Ishikawa (cell line): ENCODE measurements at regions not wholly inside any gene's neighbourhood (a gene's known extent, or its start where the extent isn't known, plus 50 kb on each side); places are given as distances from the start of the nearest gene placed in this dataset.

Experiments used
- CEBPB ChIP-seq: IDR thresholded peaks from 2 replicates; pipeline ENCODE4 v1.6.1; 2012
- EGR1 ChIP-seq: IDR thresholded peaks from 2 replicates; pipeline ENCODE4 v1.6.1; 2012
- EP300 ChIP-seq: IDR thresholded peaks from 2 replicates; pipeline ENCODE4 v1.6.1; 2012; ENCODE audit warnings: borderline replicate concordance
- FOXM1 ChIP-seq: IDR thresholded peaks from 2 replicates; pipeline ENCODE4 v1.6.1; 2012; ENCODE audit warnings: low read depth, borderline replicate concordance
- RAD21 ChIP-seq: IDR thresholded peaks from 2 replicates; pipeline ENCODE4 v1.6.1; 2012; ENCODE audit warnings: low read depth
- REST ChIP-seq: IDR thresholded peaks from 2 replicates; pipeline ENCODE4 v1.6.1; 2012; ENCODE audit warnings: low read depth, mild to moderate bottlenecking
- TAF1 ChIP-seq: IDR thresholded peaks from 2 replicates; pipeline ENCODE4 v1.6.1; 2012; ENCODE audit warnings: low read depth, mild to moderate bottlenecking
- TEAD4 ChIP-seq: IDR thresholded peaks from 2 replicates; pipeline ENCODE4 v1.6.1; 2012
- USF1 ChIP-seq: IDR thresholded peaks from 2 replicates; pipeline ENCODE4 v1.6.1; 2012
- YY1 ChIP-seq: IDR thresholded peaks from 2 replicates; pipeline ENCODE4 v1.6.1; 2012; ENCODE audit warnings: low read depth
- ZBTB7A ChIP-seq: IDR thresholded peaks from 2 replicates; pipeline ENCODE4 v1.6.1; 2012; ENCODE audit warnings: low read depth

- TF ChIP-seq TAF1: no peak
- TF ChIP-seq EP300: no peak
- no peak for TF ChIP-seq RAD21
- no peak for TF ChIP-seq REST
- TF ChIP-seq TEAD4: no peak
- no peak for TF ChIP-seq EGR1
- no peak for TF ChIP-seq CEBPB
- TF ChIP-seq YY1: no peak
- TF ChIP-seq USF1: no peak
- TF ChIP-seq FOXM1: no peak
- TF ChIP-seq ZBTB7A: no peak
Observed at GRCh38 chr1:193916452-193916851, 730.0 kb upstream of the B3GALT2 start.
